ENCODE measurements at regions not wholly inside any gene's neighbourhood (a gene's known extent, or its start where the extent isn't known, plus 50 kb on each side); places are given as distances from the start of the nearest gene placed in this dataset.

DNA sequence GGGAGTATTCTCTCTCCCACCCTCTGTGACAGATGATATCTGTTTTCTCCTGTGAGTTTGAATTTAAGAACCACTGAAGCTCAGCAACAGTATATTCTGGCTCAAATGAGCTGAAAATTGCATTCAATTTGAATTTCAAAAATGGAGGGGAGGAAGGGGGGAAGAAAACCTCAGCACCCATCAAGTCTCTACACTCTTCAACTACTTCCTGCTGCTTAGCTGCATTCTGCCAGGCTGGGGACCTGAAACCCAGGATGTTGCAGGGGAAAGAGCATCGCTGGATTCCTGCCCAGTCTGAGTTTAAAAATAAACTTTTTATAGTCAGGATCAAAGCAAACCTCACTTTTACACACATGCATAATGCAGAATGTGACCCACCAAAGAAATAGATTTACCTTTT, 214.3 kb upstream of the ESRRG start:
- Histone ChIP-seq H3K36me3 (no peaks in the 10 kb centered on the region), H3K27ac (no peak overlapping the region), H3K9me3 (no peaks in the 10 kb centered on the region), H3K4me3 (no peak overlapping the region), H3K27me3 (no peaks in the 10 kb centered on the region), H3K4me1 (no peaks in the 10 kb centered on the region)
- ATAC-seq (ENCODE audit: low FRiP score in 2 of 2), result no peak
- TF ChIP-seq POLR2A (IDR thresholded peaks at IDR 0.05) (no peak), POLR2AphosphoS5 (IDR thresholded peaks at IDR 0.05) (no peak), EP300 (IDR thresholded peaks at IDR 0.05) (no peak), CTCF (IDR thresholded peaks at IDR 0.05) (no peak)
- 42 to 45% methylated on average over 1 of the region's 1 CpG for WGBS, 2 donors
- no peak for DNase-seq

DNA sequence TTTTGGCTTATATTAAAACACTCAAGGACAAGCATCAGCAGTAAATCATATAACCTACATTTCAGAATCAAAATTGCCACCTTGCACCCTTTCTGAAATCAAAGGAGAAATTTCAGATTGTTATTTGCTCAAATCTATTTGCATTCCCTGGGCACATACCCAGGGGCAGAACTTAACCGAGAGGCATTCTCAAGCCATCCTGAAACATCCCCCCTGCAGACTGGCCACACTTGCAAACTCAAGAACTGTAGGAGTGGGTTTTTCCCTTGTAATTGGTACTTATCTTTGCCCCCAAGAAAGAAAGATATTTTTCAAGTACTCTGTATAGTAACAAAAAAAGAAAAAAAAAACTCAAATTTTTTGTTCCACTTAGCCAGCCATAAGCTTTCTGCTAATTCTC, 213.6 kb upstream of the ESRRG start:
- Histone ChIP-seq H3K36me3 (no peaks in the 10 kb centered on the region), H3K27ac (no peak overlapping the region), H3K4me1 (no peaks in the 10 kb centered on the region), H3K9me3 (no peaks in the 10 kb centered on the region), H3K27me3 (no peaks in the 10 kb centered on the region), H3K4me3 (no peak overlapping the region)
- WGBS, 2 donors, result 61 to 84% methylated on average over 1 of the region's 1 CpG
- DNase-seq (no peak), ATAC-seq (ENCODE audit: low FRiP score in 2 of 2) (no peak)
- no peak for TF ChIP-seq POLR2AphosphoS5 (IDR thresholded peaks at IDR 0.05)
- TF ChIP-seq POLR2A (IDR thresholded peaks at IDR 0.05), result no peak
- TF ChIP-seq CTCF (IDR thresholded peaks at IDR 0.05), result no peak
- no peak for TF ChIP-seq EP300 (IDR thresholded peaks at IDR 0.05)

DNA sequence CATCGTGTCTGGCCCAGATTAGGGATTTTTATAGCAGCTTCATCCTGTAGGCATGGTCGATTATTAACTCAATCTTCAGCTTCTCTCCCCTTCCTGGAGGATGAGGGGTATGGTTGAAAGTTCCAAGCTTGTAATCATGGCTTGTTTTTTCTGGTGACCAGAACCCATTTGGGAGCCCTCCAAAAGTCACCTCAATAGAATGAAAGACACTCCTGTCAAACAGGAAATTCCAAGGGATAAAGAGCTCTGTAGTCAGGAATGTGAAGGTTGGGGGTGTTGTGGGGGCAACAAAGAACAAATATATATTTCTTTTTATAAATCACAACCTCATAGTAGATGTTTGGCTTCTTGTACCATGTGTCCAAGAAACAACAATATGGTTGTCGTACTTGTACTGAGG, 212.7 kb upstream of the ESRRG start:
- Histone ChIP-seq H3K4me1 (no peaks in the 10 kb centered on the region), H3K36me3 (no peaks in the 10 kb centered on the region), H3K4me3 (no peak overlapping the region), H3K27me3 (no peaks in the 10 kb centered on the region), H3K27ac (no peak overlapping the region), H3K9me3 (no peaks in the 10 kb centered on the region)
- no peak for DNase-seq
- TF ChIP-seq EP300 (IDR thresholded peaks at IDR 0.05) (no peak), POLR2AphosphoS5 (IDR thresholded peaks at IDR 0.05) (no peak), POLR2A (IDR thresholded peaks at IDR 0.05) (no peak), CTCF (IDR thresholded peaks at IDR 0.05) (no peak)
- WGBS, 2 donors, result 70 to 77% methylated on average over 3 of the region's 3 CpGs
- ATAC-seq (ENCODE audit: low FRiP score in 2 of 2), result no peak

GRCh38 chr1:216932424-216932823, 209.2 kb upstream of the ESRRG start:
- ATAC-seq (ENCODE audit: low FRiP score in 2 of 2) (no peak), DNase-seq (no peak)
- H3K4me1 ChIP-seq, result no peaks in the 10 kb centered on the region
- no peaks in the 10 kb centered on the region for H3K9me3 ChIP-seq
- no peak overlapping the region for H3K4me3 ChIP-seq
- no peak overlapping the region for H3K27ac ChIP-seq
- WGBS, 2 donors, result 92 to 100% methylated on average over 3 of the region's 3 CpGs
- H3K36me3 ChIP-seq, result no peaks in the 10 kb centered on the region
- no peaks in the 10 kb centered on the region for H3K27me3 ChIP-seq
- TF ChIP-seq POLR2AphosphoS5 (IDR thresholded peaks at IDR 0.05) (no peak), EP300 (IDR thresholded peaks at IDR 0.05) (no peak), POLR2A (IDR thresholded peaks at IDR 0.05) (no peak)

DNA sequence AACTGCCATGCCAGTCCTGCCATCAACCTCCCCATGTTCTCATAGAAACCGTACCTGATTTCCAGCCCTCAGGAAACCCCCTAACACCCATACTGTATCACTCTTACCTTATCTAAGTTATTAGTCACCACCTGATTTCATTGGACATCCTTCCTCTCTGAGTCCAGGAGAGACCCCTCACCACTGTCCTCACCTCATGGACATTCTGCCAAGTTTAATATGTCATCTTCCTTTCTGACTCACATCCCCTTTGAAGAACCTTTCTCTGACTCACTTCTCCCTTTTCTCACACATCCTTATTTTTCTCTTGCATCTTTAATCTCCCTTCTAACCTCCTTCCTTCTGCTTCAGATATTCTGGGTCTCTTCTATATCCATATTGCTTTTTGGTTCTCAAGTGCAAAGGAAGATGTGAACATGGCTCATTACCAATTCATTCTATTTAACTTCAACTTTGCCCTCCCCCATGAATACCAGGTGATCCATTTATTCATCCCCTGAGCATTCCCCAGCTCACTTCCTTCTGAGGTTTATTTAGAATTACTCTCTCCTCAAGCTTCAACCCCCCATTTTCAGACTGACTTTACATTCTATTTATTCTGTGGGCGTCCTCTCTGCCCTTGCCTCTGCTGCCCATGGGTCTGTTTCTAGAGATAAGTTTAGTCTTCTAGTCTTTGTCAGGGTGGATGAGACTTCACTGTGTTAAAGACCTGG, 206.8 kb upstream of the ESRRG start:
- Histone ChIP-seq H3K27me3 (no peaks in the 10 kb centered on the region), H3K27ac (no peak overlapping the region), H3K36me3 (no peaks in the 10 kb centered on the region), H3K4me1 (no peaks in the 10 kb centered on the region), H3K4me3 (no peak overlapping the region), H3K9me3 (no peaks in the 10 kb centered on the region)
- whole genome bisulfite sequencing, 2 donors, result 78 to 85% methylated on average over 2 of the region's 2 CpGs
- no peak for DNase-seq
- ATAC-seq (ENCODE audit: low FRiP score in 2 of 2), result no peak
- TF ChIP-seq EP300 (IDR thresholded peaks at IDR 0.05), result no peak
- no peak for TF ChIP-seq CTCF (IDR thresholded peaks at IDR 0.05)
- TF ChIP-seq POLR2A (IDR thresholded peaks at IDR 0.05), result no peak
- TF ChIP-seq POLR2AphosphoS5 (IDR thresholded peaks at IDR 0.05), result no peak
